H1 (cell line): ENCODE measurements at regions not wholly inside any gene's neighbourhood (a gene's known extent, or its start where the extent isn't known, plus 50 kb on each side); places are given as distances from the start of the nearest gene placed in this dataset.

Source experiments
- EP300 ChIP-seq, 2 experiments: IDR thresholded peaks; 1 replicate in 1 of 2; 2 replicates in 1 of 2; pipeline ENCODE4 v1.6.1; 2011 to 2012; ENCODE audit warnings: low read depth in 2 of 2, low read length in 2 of 2, mild to moderate bottlenecking in 2 of 2, borderline replicate concordance in 1 of 2, inconsistent platforms in 1 of 2, moderate library complexity in 1 of 2
- JUN ChIP-seq: IDR thresholded peaks from 2 replicates; pipeline ENCODE4 v1.6.1; 2011; ENCODE audit warnings: low read depth, mild to moderate bottlenecking, improper control_type of control experiment, low read length
- MAX ChIP-seq: IDR thresholded peaks from 2 replicates; pipeline ENCODE4 v1.6.1; 2012; ENCODE audit warnings: inconsistent platforms
- POLR2AphosphoS5 ChIP-seq: IDR thresholded peaks from 2 replicates; pipeline ENCODE4 v1.6.1; 2011; ENCODE audit warnings: low read depth, low read length
- RAD21 ChIP-seq, 2 experiments: IDR thresholded peaks in 1 of 2; conservative IDR thresholded peaks in 1 of 2; 2 replicates each; pipeline ENCODE4 v1.6.1; 2011; ENCODE audit warnings: low read depth in 2 of 2, low read length in 2 of 2, improper control_type of control experiment in 1 of 2, inconsistent platforms in 1 of 2, mild to moderate bottlenecking in 1 of 2, moderate library complexity in 1 of 2
- RNF2 ChIP-seq: fragments of 200-900, 300-1000 bp; sonication (generic); IDR thresholded peaks from 2 replicates; pipeline ENCODE4 v1.7.1; 2016; ENCODE audit warnings: borderline replicate concordance, low read depth, mild to moderate bottlenecking, antibody characterized with exemption, low read length; ENCODE audit not compliant: poor library complexity, severe bottlenecking; ENCODE audit errors: missing control alignments
- SP1 ChIP-seq: IDR thresholded peaks from 2 replicates; pipeline ENCODE4 v1.6.1; 2011; ENCODE audit warnings: low read depth, low read length
- TBP ChIP-seq: IDR thresholded peaks from 2 replicates; pipeline ENCODE4 v1.6.1; 2011; ENCODE audit warnings: low read depth, low read length, improper control_type of control experiment
- TF ChIP-seq, protein P1 (sequence below), 3 experiments: IDR thresholded peaks; 1 replicate in 2 of 3; 2 replicates in 1 of 3; pipeline versions ENCODE4 v1.5.1 to v1.6.1; 2011; ENCODE audit warnings: low read length in 3 of 3, mild to moderate bottlenecking in 3 of 3, inconsistent platforms in 2 of 3, low read depth in 1 of 3, moderate library complexity in 1 of 3; ENCODE audit not compliant: insufficient read depth in 1 of 3; ENCODE audit errors: control extremely low read depth in 1 of 3

DNA sequence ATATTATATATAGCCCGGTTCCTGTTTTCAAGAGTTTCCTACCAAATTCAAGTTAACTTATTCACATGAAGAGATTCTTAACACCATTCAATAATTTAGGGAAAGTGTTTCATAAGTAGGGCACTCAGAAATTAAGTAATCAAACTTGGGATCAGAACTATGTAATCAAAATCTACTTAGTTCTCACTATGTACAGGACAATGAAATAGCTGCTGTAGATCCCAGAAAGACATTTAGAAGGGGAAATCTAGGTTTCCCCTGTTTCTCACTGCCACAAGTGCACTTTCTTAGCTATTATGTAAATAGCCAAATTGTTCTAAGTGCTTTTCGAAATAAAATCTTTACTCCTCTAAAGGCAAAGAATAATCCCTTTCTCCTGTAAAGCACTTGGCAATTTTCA lies 493.6 kb upstream of the SETBP1 start:
- TF ChIP-seq TBP (no peak), JUN (no peak), RAD21 (IDR thresholded peaks at IDR 0.05 in 1 of 2, conservative IDR thresholded peaks at IDR 0.05 in 1 of 2; ENCODE audit: low read depth in 2 of 2, low read length in 2 of 2) (no peak), MAX (no peak), RNF2 (no peak), POLR2AphosphoS5 (no peak), SP1 (no peak), EP300 (IDR thresholded peaks at IDR 0.05; ENCODE audit: borderline replicate concordance in 1 of 2, low read depth in 2 of 2, low read length in 2 of 2) (no peak)
- TF ChIP-seq, protein P1, sequence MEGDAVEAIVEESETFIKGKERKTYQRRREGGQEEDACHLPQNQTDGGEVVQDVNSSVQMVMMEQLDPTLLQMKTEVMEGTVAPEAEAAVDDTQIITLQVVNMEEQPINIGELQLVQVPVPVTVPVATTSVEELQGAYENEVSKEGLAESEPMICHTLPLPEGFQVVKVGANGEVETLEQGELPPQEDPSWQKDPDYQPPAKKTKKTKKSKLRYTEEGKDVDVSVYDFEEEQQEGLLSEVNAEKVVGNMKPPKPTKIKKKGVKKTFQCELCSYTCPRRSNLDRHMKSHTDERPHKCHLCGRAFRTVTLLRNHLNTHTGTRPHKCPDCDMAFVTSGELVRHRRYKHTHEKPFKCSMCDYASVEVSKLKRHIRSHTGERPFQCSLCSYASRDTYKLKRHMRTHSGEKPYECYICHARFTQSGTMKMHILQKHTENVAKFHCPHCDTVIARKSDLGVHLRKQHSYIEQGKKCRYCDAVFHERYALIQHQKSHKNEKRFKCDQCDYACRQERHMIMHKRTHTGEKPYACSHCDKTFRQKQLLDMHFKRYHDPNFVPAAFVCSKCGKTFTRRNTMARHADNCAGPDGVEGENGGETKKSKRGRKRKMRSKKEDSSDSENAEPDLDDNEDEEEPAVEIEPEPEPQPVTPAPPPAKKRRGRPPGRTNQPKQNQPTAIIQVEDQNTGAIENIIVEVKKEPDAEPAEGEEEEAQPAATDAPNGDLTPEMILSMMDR (IDR thresholded peaks at IDR 0.05; ENCODE audit: control extremely low read depth in 1 of 3, insufficient read depth in 1 of 3, low read depth in 1 of 3, low read length in 3 of 3), result no peak
